ENCODE measurements at regions not wholly inside any gene's neighbourhood (a gene's known extent, or its start where the extent isn't known, plus 50 kb on each side); places are given as distances from the start of the nearest gene placed in this dataset.

GRCh38 chr12:87092421-87092820, 836.2 kb upstream of the MGAT4C start:
- no peak overlapping the region for H3K27ac Mint-ChIP-seq
- Histone ChIP-seq H3K4me3 (ENCODE audit: control extremely low read depth in 1 of 5, extremely low read depth in 1 of 5, insufficient read depth in 1 of 5, low read depth in 2 of 5, low read length in 4 of 5) (no peak overlapping the region), H3K79me2 (ENCODE audit: control insufficient read depth, insufficient read depth, low read length) (no peaks in the 10 kb centered on the region), H3K36me3 (replicated peaks in 1 of 2; ENCODE audit: control extremely low read depth in 1 of 2, control insufficient read depth in 1 of 2, extremely low read depth in 1 of 2, insufficient read depth in 2 of 2, low read length in 1 of 2) (no peaks in the 10 kb centered on the region), H3K27ac (ENCODE audit: low read length in 2 of 2) (no peak overlapping the region), H3K4me1 (ENCODE audit: control insufficient read depth in 2 of 2, insufficient read depth in 2 of 2, low read length in 2 of 2) (no peaks in the 10 kb centered on the region), H3K27me3 (replicated peaks in 1 of 4; ENCODE audit: control extremely low read depth in 1 of 4, control insufficient read depth in 3 of 4, insufficient read depth in 4 of 4, low read length in 3 of 4) (no peaks in the 10 kb centered on the region), H3K9me3 (ENCODE audit: control extremely low read depth in 1 of 3, control insufficient read depth in 2 of 3, insufficient read depth in 1 of 3, low read length in 2 of 3) (no peaks in the 10 kb centered on the region), H4K20me1 (ENCODE audit: control insufficient read depth, insufficient read depth, low read length, poor library complexity, severe bottlenecking) (no peaks in the 10 kb centered on the region), H3K4me2 (replicated peaks; ENCODE audit: low read depth, low read length, poor library complexity, severe bottlenecking) (no peak overlapping the region), H3K9ac (ENCODE audit: low read length) (no peak overlapping the region), H2AFZ (ENCODE audit: insufficient read depth, low read depth, low read length, poor library complexity, severe bottlenecking) (no peak overlapping the region)
- H3K27me3 Mint-ChIP-seq, result no peaks in the 10 kb centered on the region
- H3K4me1 Mint-ChIP-seq, result no peaks in the 10 kb centered on the region
- WGBS (ENCODE audit: insufficient coverage), result no CpG with 5 or more reads among the region's 1 CpG
- intact Hi-C loops (cut with micrococcal nuclease), result no loop called here
- CTCF ChIA-PET, result no interaction called here
- TF ChIP-seq CTCF (IDR thresholded peaks at IDR 0.05) (no peak), EZH2 (IDR thresholded peaks at IDR 0.05; ENCODE audit: borderline replicate concordance, insufficient read depth, low read depth, low read length, poor library complexity, severe bottlenecking) (no peak)
- no peak overlapping the region for H3K4me3 Mint-ChIP-seq
- POLR2A ChIA-PET, result no interaction called here
- no peak for DNase-seq
- ATAC-seq (ENCODE audit: low read depth), result no peak
- no peaks in the 10 kb centered on the region for H3K9me3 Mint-ChIP-seq (ENCODE audit: insufficient read depth)

- Histone ChIP-seq H3K9ac (ENCODE audit: low read length) (no peak overlapping the region), H3K79me2 (ENCODE audit: control insufficient read depth, insufficient read depth, low read length) (no peaks in the 10 kb centered on the region), H2AFZ (ENCODE audit: insufficient read depth, low read depth, low read length, poor library complexity, severe bottlenecking) (no peak overlapping the region), H3K27ac (ENCODE audit: low read length in 2 of 2) (no peak overlapping the region), H3K4me3 (ENCODE audit: control extremely low read depth in 1 of 5, extremely low read depth in 1 of 5, insufficient read depth in 1 of 5, low read depth in 2 of 5, low read length in 4 of 5) (no peak overlapping the region), H3K36me3 (replicated peaks in 1 of 2; ENCODE audit: control extremely low read depth in 1 of 2, control insufficient read depth in 1 of 2, extremely low read depth in 1 of 2, insufficient read depth in 2 of 2, low read length in 1 of 2) (no peaks in the 10 kb centered on the region), H3K4me1 (ENCODE audit: control insufficient read depth in 2 of 2, insufficient read depth in 2 of 2, low read length in 2 of 2) (no peaks in the 10 kb centered on the region), H3K27me3 (replicated peaks in 1 of 4; ENCODE audit: control extremely low read depth in 1 of 4, control insufficient read depth in 3 of 4, insufficient read depth in 4 of 4, low read length in 3 of 4) (no peaks in the 10 kb centered on the region), H4K20me1 (ENCODE audit: control insufficient read depth, insufficient read depth, low read length, poor library complexity, severe bottlenecking) (no peaks in the 10 kb centered on the region), H3K4me2 (replicated peaks; ENCODE audit: low read depth, low read length, poor library complexity, severe bottlenecking) (no peak overlapping the region), H3K9me3 (ENCODE audit: control extremely low read depth in 1 of 3, control insufficient read depth in 2 of 3, insufficient read depth in 1 of 3, low read length in 2 of 3) (no peaks in the 10 kb centered on the region)
- DNase-seq, result no peak
- intact Hi-C loops (cut with micrococcal nuclease), result no loop called here
- POLR2A ChIA-PET, result no interaction called here
- no peaks in the 10 kb centered on the region for H3K27me3 Mint-ChIP-seq
- no peak overlapping the region for H3K4me3 Mint-ChIP-seq
- TF ChIP-seq CTCF (IDR thresholded peaks at IDR 0.05) (no peak), EZH2 (IDR thresholded peaks at IDR 0.05; ENCODE audit: borderline replicate concordance, insufficient read depth, low read depth, low read length, poor library complexity, severe bottlenecking) (no peak)
- no CpG with 5 or more reads among the region's 3 CpGs for WGBS (ENCODE audit: insufficient coverage)
- no peaks in the 10 kb centered on the region for H3K9me3 Mint-ChIP-seq (ENCODE audit: insufficient read depth)
- no peak for ATAC-seq (ENCODE audit: low read depth)
- no peaks in the 10 kb centered on the region for H3K4me1 Mint-ChIP-seq
- CTCF ChIA-PET, result no interaction called here
- H3K27ac Mint-ChIP-seq, result no peak overlapping the region
Measured at GRCh38 chr12:87086118-87086891, 830.1 kb upstream of the MGAT4C start.

Measured in B cell (primary cell).